Cardiac fibroblast (primary cell): ENCODE measurements at regions not wholly inside any gene's neighbourhood (a gene's known extent, or its start where the extent isn't known, plus 50 kb on each side); places are given as distances from the start of the nearest gene placed in this dataset.

ENCODE experiments used
- DNase-seq, 2 donors: peaks; one replicate each; pipeline versions ENCODE4 v3.0.0 to v3.0.0-alpha.2; 2010; ENCODE audit warnings: low read depth in 2 of 2
- H3K4me3 ChIP-seq, 2 donors: replicated peaks in 1 of 2; 1 replicate in 1 of 2; 2 replicates in 1 of 2; pipeline ENCODE4 v1.5.1; 2011; ENCODE audit warnings: low read depth in 2 of 2, low read length in 2 of 2, mild to moderate bottlenecking in 2 of 2, moderate library complexity in 1 of 2
- TF ChIP-seq, protein P1 (sequence below): IDR thresholded peaks from one replicate; pipeline ENCODE4 v1.5.1; 2011; ENCODE audit warnings: low read depth, mild to moderate bottlenecking, low read length, inconsistent platforms

DNA sequence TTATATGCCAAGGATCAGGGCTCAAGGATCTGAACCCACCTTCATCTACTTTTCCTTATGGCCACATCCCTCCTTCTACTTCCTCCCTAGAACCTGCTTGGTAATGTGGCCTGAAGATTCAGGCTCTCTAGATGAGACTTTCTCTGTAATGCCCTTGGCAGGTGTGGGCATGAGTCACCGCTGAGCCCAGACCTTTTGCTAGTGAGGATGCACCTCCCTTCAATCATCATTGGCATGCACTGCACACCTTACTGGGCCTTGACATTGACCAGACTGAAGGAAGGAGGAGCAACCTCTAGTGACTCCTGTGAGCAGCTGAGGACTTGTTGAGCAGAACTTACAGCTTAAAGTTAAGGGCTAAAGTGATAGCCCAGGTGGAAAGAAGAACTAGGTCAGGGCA, 405.3 kb downstream of the MAFB start:
- TF ChIP-seq, protein P1, sequence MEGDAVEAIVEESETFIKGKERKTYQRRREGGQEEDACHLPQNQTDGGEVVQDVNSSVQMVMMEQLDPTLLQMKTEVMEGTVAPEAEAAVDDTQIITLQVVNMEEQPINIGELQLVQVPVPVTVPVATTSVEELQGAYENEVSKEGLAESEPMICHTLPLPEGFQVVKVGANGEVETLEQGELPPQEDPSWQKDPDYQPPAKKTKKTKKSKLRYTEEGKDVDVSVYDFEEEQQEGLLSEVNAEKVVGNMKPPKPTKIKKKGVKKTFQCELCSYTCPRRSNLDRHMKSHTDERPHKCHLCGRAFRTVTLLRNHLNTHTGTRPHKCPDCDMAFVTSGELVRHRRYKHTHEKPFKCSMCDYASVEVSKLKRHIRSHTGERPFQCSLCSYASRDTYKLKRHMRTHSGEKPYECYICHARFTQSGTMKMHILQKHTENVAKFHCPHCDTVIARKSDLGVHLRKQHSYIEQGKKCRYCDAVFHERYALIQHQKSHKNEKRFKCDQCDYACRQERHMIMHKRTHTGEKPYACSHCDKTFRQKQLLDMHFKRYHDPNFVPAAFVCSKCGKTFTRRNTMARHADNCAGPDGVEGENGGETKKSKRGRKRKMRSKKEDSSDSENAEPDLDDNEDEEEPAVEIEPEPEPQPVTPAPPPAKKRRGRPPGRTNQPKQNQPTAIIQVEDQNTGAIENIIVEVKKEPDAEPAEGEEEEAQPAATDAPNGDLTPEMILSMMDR, result no peak
- no peak overlapping the region for H3K4me3 ChIP-seq
- DNase-seq, result no peak

DNA sequence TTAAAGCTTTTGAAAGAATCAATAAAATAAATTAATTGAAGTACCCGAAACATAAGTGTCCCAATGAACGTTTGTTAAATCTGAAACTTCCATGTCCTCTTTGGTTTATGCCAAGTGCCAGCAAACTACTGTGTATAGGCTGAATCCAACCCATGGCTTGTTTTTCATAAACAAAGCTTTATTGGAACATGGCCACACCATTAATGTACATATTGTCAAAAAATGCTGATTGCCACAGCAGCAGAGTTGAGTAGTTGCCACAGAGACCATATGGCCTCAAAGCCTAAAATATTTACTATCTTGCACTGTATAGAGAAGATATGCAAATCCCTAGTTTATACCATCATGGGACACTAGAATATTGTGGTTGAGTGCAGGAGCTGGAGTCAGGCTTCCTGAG, 406.1 kb downstream of the MAFB start:
- no peak overlapping the region for H3K4me3 ChIP-seq
- TF ChIP-seq, protein P1, result no peak
- DNase-seq, result no peak

DNA sequence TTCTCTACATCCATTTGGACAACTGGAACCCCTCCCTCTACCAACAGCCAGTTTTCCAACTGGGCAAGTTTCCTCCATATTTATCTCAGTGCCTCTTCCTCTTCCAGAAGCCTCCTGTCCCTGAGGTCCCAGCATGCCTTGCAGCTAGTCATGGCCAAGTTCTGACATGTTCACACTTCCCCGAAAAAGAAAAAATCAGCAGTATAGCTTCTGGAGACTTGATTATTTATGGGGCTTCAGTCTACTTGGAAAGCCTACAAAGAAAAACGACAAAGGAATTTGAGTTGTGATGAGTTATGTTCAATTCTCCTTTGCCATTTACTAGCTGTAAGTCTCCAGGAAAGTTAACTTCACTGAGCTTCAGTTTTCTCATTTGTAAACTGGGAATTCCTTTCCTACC, 406.5 kb downstream of the MAFB start:
- DNase-seq, result no peak
- H3K4me3 ChIP-seq, result no peak overlapping the region
- TF ChIP-seq, protein P1, result no peak

DNA sequence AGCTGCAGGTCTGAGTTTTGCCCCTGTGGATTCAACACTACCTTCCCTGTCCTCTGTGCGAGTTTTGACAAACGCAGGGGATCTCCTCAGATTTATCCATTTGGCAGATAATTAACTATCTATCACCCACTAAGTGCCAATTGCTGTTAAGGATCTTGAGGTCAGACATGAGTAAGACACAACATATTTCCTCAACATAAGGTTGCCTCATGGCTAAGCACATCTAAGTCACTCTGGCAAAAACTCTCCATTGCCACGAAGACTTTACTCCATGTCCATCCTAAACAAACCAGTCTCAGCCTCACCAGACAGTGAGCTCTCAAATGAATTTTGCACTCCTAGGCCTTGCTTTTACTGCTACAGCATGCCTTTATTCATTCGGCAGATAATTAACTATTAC, 408.4 kb downstream of the MAFB start:
- no peak overlapping the region for H3K4me3 ChIP-seq
- DNase-seq, result no peak
- TF ChIP-seq, protein P1, result no peak

DNA sequence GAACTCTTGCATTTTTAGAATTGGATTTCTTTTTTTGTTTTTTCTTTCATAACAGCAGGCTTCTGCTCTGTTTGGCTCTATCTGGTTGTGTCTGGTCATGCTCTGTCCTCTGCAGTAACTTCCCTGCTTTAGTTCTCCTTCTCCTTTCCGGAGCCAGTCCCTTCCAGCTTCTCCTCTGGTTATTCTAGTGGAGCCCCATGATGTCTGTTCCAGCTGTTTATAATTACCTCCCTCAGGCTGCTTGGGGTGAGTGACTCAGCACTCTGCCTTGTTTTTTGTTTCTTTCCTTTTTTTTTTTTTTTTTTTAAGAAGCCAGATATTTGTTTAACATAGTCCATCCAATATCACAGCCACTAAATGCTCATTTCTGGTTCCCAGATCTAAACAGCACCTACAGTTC, 409.6 kb downstream of the MAFB start:
- H3K4me3 ChIP-seq, result no peak overlapping the region
- DNase-seq, result peak; percentile 61 to 87
- TF ChIP-seq, protein P1, result no peak

DNA sequence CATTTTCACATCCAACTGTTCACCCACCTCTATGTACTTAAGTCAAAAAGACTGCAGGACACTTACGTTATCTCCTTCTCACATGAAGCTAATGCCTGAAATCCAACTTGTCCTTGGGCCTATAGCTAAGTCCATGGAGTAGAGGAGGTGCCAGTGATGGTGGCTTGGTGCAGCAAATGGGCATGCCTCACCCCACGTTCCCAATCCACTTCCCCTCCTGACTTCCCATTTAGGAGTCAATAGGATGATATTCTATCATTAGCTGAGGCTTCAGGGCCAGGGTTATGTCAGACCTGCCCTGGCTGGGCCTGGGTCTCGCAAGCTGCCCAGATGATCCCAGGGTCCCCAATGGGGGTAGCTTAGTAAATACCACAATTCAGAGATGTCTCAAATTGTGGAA, 410.4 kb downstream of the MAFB start:
- TF ChIP-seq, protein P1, result no peak
- DNase-seq, result no peak

DNA sequence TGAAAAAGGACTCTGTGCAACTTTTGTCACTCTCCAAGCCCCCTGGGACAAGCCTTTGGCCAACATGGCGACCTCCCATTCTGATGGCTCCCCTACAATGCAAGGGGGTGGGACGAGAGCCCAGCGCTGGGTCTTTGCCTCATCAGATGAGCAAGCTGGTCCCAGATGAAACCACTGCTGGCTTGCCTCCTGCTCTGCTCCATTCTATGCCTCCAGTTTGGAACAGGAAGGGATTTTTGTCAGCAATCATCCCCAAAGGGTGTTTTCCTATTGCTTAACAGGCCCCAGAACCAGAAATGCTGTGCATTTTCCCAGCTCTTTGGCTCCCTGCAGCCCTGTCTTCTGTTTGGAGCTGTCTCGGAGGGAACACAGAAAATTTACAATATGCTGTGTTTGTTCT, 412.7 kb downstream of the MAFB start:
- TF ChIP-seq, protein P1, result no peak
- peak in 1 of 2 donors; percentile 42 for DNase-seq
- no peak overlapping the region for H3K4me3 ChIP-seq

More for the DNA sequence above, 410.4 kb downstream of the MAFB start:
- H3K4me3 ChIP-seq, result no peak overlapping the region
